CD8-positive, alpha-beta memory T cell (primary cell): ENCODE measurements at regions not wholly inside any gene's neighbourhood (a gene's known extent, or its start where the extent isn't known, plus 50 kb on each side); places are given as distances from the start of the nearest gene placed in this dataset.

Experiments
- CTCF ChIA-PET: fragments of 350-600 bp; sonication (Branson Sonifier 250); formaldehyde crosslinking; loops from one replicate; lab custom pipeline; 2021; ENCODE audit warnings: antibody characterized with exemption; lab: Charles Lee
- POLR2A ChIA-PET: fragments of 350-600 bp; sonication (Branson Sonifier 250); formaldehyde crosslinking; loops from one replicate; lab custom pipeline; 2021; ENCODE audit warnings: antibody characterized with exemption; lab: Charles Lee
- DNase-seq, 5 donors: peaks; one replicate each; pipeline versions ENCODE4 v3.0.0 to v3.0.0-alpha.2; 2020 to 2022; ENCODE audit warnings: mixed read lengths in 1 of 5
- H3K27ac ChIP-seq: one replicate; pipeline ENCODE4 v1.7.0; 2013; ENCODE audit warnings: low read depth, mild to moderate bottlenecking, low read length, moderate library complexity
- H3K27me3 ChIP-seq: 2 replicates; pipeline ENCODE4 v1.7.0; 2013; ENCODE audit warnings: low read length, mild to moderate bottlenecking; ENCODE audit not compliant: insufficient read depth, poor library complexity, severe bottlenecking
- H3K36me3 ChIP-seq: 2 replicates; pipeline ENCODE4 v1.7.0; 2013; ENCODE audit warnings: mild to moderate bottlenecking, low read length, moderate library complexity; ENCODE audit not compliant: insufficient read depth
- H3K4me1 ChIP-seq: 2 replicates; pipeline ENCODE4 v1.7.0; 2013; ENCODE audit warnings: mild to moderate bottlenecking, low read length, moderate library complexity; ENCODE audit not compliant: insufficient read depth
- H3K4me3 ChIP-seq: 2 replicates; pipeline ENCODE4 v1.7.0; 2013; ENCODE audit warnings: mild to moderate bottlenecking, low read length
- H3K9me3 ChIP-seq: 2 replicates; pipeline ENCODE4 v1.7.0; 2013; ENCODE audit warnings: mild to moderate bottlenecking, low read length
- H3K27ac Mint-ChIP-seq, 8 donors: one replicate each; pipeline ENCODE4 v1.8.0; 2020 to 2021; ENCODE audit warnings: mixed read lengths in 8 of 8, mild to moderate bottlenecking in 6 of 8, inconsistent platforms in 3 of 8, moderate library complexity in 3 of 8
- H3K27me3 Mint-ChIP-seq, 2 donors: one replicate each; pipeline ENCODE4 v1.8.0; 2020 to 2021; ENCODE audit warnings: mixed read lengths in 2 of 2, mild to moderate bottlenecking in 1 of 2, moderate library complexity in 1 of 2
- H3K36me3 Mint-ChIP-seq, 3 donors: one replicate each; pipeline ENCODE4 v1.8.0; 2020 to 2021; ENCODE audit warnings: mixed read lengths in 3 of 3, inconsistent platforms in 1 of 3, mild to moderate bottlenecking in 1 of 3
- H3K4me1 Mint-ChIP-seq, 3 donors: one replicate each; pipeline ENCODE4 v1.8.0; 2020 to 2021; ENCODE audit warnings: mixed read lengths in 3 of 3, inconsistent platforms in 1 of 3, mild to moderate bottlenecking in 1 of 3
- H3K4me3 Mint-ChIP-seq, 7 donors: one replicate each; pipeline ENCODE4 v1.8.0; 2020 to 2021; ENCODE audit warnings: mixed read lengths in 7 of 7, mild to moderate bottlenecking in 6 of 7, moderate library complexity in 4 of 7, inconsistent platforms in 2 of 7
- H3K9me3 Mint-ChIP-seq, 5 donors: one replicate each; pipeline ENCODE4 v1.8.0; 2020 to 2022; ENCODE audit warnings: mixed read lengths in 5 of 5, mild to moderate bottlenecking in 3 of 5, moderate library complexity in 2 of 5, inconsistent platforms in 1 of 5

GRCh38 chr2:126382998-126383397, 273.0 kb upstream of the GYPC start:
- POLR2A ChIA-PET: no interaction called here
- CTCF ChIA-PET: interaction anchor here (1.2 kb wide), 1 partner anchor 16 kb away, joined by 3 read pairs; no protein-coding TSS in a partner anchor
- H3K9me3 Mint-ChIP-seq: peaks cover 6 to 19% (median 12%) of the 10 kb centered on the region in 5 donors

GRCh38 chr2:126383800-126384199, 272.2 kb upstream of the GYPC start:
- no peaks in the 10 kb centered on the region for H3K27me3 ChIP-seq
- DNase-seq: no peak
- Mint-ChIP-seq H3K4me1 (no peaks in the 10 kb centered on the region), H3K27ac (no peak overlapping the region), H3K27me3 (peaks cover 10 to 29% of the 10 kb centered on the region in 2 donors), H3K9me3 (peaks cover 6 to 19% (median 12%) of the 10 kb centered on the region in 5 donors), H3K36me3 (no peaks in the 10 kb centered on the region), H3K4me3 (no peak overlapping the region)
- POLR2A ChIA-PET: no interaction called here
- H3K9me3 ChIP-seq: no peaks in the 10 kb centered on the region
- CTCF ChIA-PET: interaction anchor here (1.2 kb wide), 1 partner anchor 15 kb away, joined by 3 read pairs; no protein-coding TSS in a partner anchor
- no peak overlapping the region for H3K27ac ChIP-seq
- no peaks in the 10 kb centered on the region for H3K4me1 ChIP-seq
- H3K36me3 ChIP-seq: no peaks in the 10 kb centered on the region
- H3K4me3 ChIP-seq: no peak overlapping the region

More at GRCh38 chr2:126382998-126383397, 273.0 kb upstream of the GYPC start:
- H3K27ac ChIP-seq: no peak overlapping the region
- no peaks in the 10 kb centered on the region for H3K36me3 Mint-ChIP-seq
- H3K36me3 ChIP-seq: no peaks in the 10 kb centered on the region
- peaks cover 10 to 29% of the 10 kb centered on the region in 2 donors for H3K27me3 Mint-ChIP-seq
- H3K4me3 ChIP-seq: no peak overlapping the region
- no peak for DNase-seq
- H3K27ac Mint-ChIP-seq: no peak overlapping the region
- no peaks in the 10 kb centered on the region for H3K9me3 ChIP-seq
- H3K4me3 Mint-ChIP-seq: no peak overlapping the region
- H3K4me1 Mint-ChIP-seq: no peaks in the 10 kb centered on the region
- no peaks in the 10 kb centered on the region for H3K27me3 ChIP-seq
- no peaks in the 10 kb centered on the region for H3K4me1 ChIP-seq

- ChIA-PET POLR2A (no interaction called here), CTCF (no interaction called here)
- Mint-ChIP-seq H3K9me3 (peaks cover 6 to 19% (median 12%) of the 10 kb centered on the region in 5 donors), H3K27me3 (peaks cover 10 to 17% of the 10 kb centered on the region in 2 donors), H3K36me3 (no peaks in the 10 kb centered on the region), H3K4me1 (no peaks in the 10 kb centered on the region), H3K27ac (no peak overlapping the region), H3K4me3 (no peak overlapping the region)
- Histone ChIP-seq H3K36me3 (no peaks in the 10 kb centered on the region), H3K27ac (no peak overlapping the region), H3K27me3 (no peaks in the 10 kb centered on the region), H3K9me3 (no peaks in the 10 kb centered on the region), H3K4me3 (no peak overlapping the region), H3K4me1 (no peaks in the 10 kb centered on the region)
- no peak for DNase-seq
These were observed 270.5 kb upstream of the GYPC start for GRCh38 chr2:126385441-126385840.

GRCh38 chr2:126385983-126386382, 270.0 kb upstream of the GYPC start:
- no peaks in the 10 kb centered on the region for H3K27me3 ChIP-seq
- ChIA-PET POLR2A (no interaction called here), CTCF (no interaction called here)
- no peak overlapping the region for H3K27ac ChIP-seq
- no peak overlapping the region for H3K4me3 ChIP-seq
- Mint-ChIP-seq H3K9me3 (peaks cover 6 to 19% (median 12%) of the 10 kb centered on the region in 5 donors), H3K4me3 (no peak overlapping the region), H3K27me3 (peaks cover 5 to 12% of the 10 kb centered on the region in 2 donors), H3K4me1 (no peaks in the 10 kb centered on the region), H3K27ac (no peak overlapping the region), H3K36me3 (no peaks in the 10 kb centered on the region)
- no peaks in the 10 kb centered on the region for H3K4me1 ChIP-seq
- H3K36me3 ChIP-seq: no peaks in the 10 kb centered on the region
- DNase-seq: no peak
- H3K9me3 ChIP-seq: no peaks in the 10 kb centered on the region

- no peaks in the 10 kb centered on the region for H3K4me1 ChIP-seq
- POLR2A ChIA-PET: no interaction called here
- no peak overlapping the region for H3K4me3 Mint-ChIP-seq
These were observed 266.5 kb upstream of the GYPC start for GRCh38 chr2:126389446-126389845.

GRCh38 chr2:126392889-126393288, 263.1 kb upstream of the GYPC start:
- no peak overlapping the region for H3K27ac Mint-ChIP-seq
- no peaks in the 10 kb centered on the region for H3K4me1 Mint-ChIP-seq
- no peak for DNase-seq
- ChIA-PET POLR2A (no interaction called here), CTCF (no interaction called here)
- Histone ChIP-seq H3K36me3 (no peaks in the 10 kb centered on the region), H3K9me3 (no peaks in the 10 kb centered on the region), H3K4me1 (no peaks in the 10 kb centered on the region), H3K27ac (no peak overlapping the region), H3K27me3 (no peaks in the 10 kb centered on the region), H3K4me3 (no peak overlapping the region)
- H3K4me3 Mint-ChIP-seq: no peak overlapping the region
- no peaks in the 10 kb centered on the region for H3K36me3 Mint-ChIP-seq
- peaks cover 9 to 13% of the 10 kb centered on the region in 2 donors for H3K27me3 Mint-ChIP-seq
- no peaks in the 10 kb centered on the region for H3K9me3 Mint-ChIP-seq

More at GRCh38 chr2:126389446-126389845, 266.5 kb upstream of the GYPC start:
- H3K36me3 Mint-ChIP-seq: no peaks in the 10 kb centered on the region
- CTCF ChIA-PET: no interaction called here
- no peaks in the 10 kb centered on the region for H3K9me3 ChIP-seq
- H3K27ac Mint-ChIP-seq: no peak overlapping the region
- no peaks in the 10 kb centered on the region for H3K4me1 Mint-ChIP-seq
- peaks cover 6 to 19% (median 12%) of the 10 kb centered on the region in 5 donors for H3K9me3 Mint-ChIP-seq
- H3K36me3 ChIP-seq: no peaks in the 10 kb centered on the region
- H3K4me3 ChIP-seq: no peak overlapping the region
- no peak overlapping the region for H3K27ac ChIP-seq
- H3K27me3 Mint-ChIP-seq: peaks cover 0 to 5% of the 10 kb centered on the region in 2 donors
- H3K27me3 ChIP-seq: no peaks in the 10 kb centered on the region
- DNase-seq: no peak

- no peak for DNase-seq
- Histone ChIP-seq H3K9me3 (no peaks in the 10 kb centered on the region), H3K27ac (no peak overlapping the region), H3K4me3 (no peak overlapping the region), H3K27me3 (no peaks in the 10 kb centered on the region), H3K4me1 (no peaks in the 10 kb centered on the region), H3K36me3 (no peaks in the 10 kb centered on the region)
- no peaks in the 10 kb centered on the region for H3K9me3 Mint-ChIP-seq
- peaks cover 8 to 29% of the 10 kb centered on the region in 2 donors for H3K27me3 Mint-ChIP-seq
- no peak overlapping the region for H3K4me3 Mint-ChIP-seq
- no peaks in the 10 kb centered on the region for H3K4me1 Mint-ChIP-seq
- no peak overlapping the region for H3K27ac Mint-ChIP-seq
- CTCF ChIA-PET: interaction anchor here (0.8 to 1.1 kb wide), 2 partner anchors 16 to 378 kb away, joined by 3 read pairs; no protein-coding TSS in a partner anchor
- H3K36me3 Mint-ChIP-seq: no peaks in the 10 kb centered on the region
- POLR2A ChIA-PET: no interaction called here
These were observed 257.0 kb upstream of the GYPC start for GRCh38 chr2:126399001-126399400.

- Mint-ChIP-seq H3K4me1 (no peaks in the 10 kb centered on the region), H3K27ac (no peak overlapping the region), H3K36me3 (no peaks in the 10 kb centered on the region), H3K9me3 (no peaks in the 10 kb centered on the region), H3K27me3 (peaks cover 1 to 18% of the 10 kb centered on the region in 2 donors), H3K4me3 (no peak overlapping the region)
- Histone ChIP-seq H3K36me3 (no peaks in the 10 kb centered on the region), H3K27me3 (no peaks in the 10 kb centered on the region), H3K27ac (no peak overlapping the region), H3K4me3 (no peak overlapping the region), H3K9me3 (no peaks in the 10 kb centered on the region), H3K4me1 (no peaks in the 10 kb centered on the region)
- CTCF ChIA-PET: no interaction called here
- no peak for DNase-seq
- POLR2A ChIA-PET: no interaction called here
These were observed 252.8 kb upstream of the GYPC start for GRCh38 chr2:126403039-126403628.
